ENCODE measurements at regions not wholly inside any gene's neighbourhood (a gene's known extent, or its start where the extent isn't known, plus 50 kb on each side); places are given as distances from the start of the nearest gene placed in this dataset.

DNA sequence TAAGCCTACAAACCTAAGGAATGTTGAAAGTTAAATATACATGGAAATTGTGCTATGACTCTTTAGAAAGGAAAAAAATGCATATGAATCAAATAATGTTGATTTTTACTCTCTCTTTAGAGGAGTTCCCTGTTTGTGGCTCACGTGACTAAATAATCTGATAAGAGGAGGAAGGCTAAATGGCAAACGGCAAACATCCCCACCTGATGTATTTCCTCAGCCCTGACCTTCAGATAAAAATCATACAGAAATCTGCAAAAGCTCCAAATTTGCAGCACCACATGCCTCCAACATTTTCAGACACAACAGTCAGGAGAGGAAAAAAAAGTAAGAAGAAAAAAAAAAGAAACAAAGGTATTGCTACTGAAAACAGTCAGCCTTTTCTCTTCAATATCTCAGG, 423.0 kb upstream of the PSMD7 start:
- ATAC-seq, result no peak
- no peak for TF ChIP-seq ARNTL (CRISPR knock-in tag; IDR thresholded peaks at IDR 0.05; ENCODE audit: borderline replicate concordance, low read depth)
- no peak for TF ChIP-seq CSRNP3 (CRISPR knock-in tag; IDR thresholded peaks at IDR 0.05)
- no peak for TF ChIP-seq GLIS3 (CRISPR knock-in tag; IDR thresholded peaks at IDR 0.05)
- no peak for TF ChIP-seq PPARA (CRISPR knock-in tag; IDR thresholded peaks at IDR 0.05; ENCODE audit: borderline replicate concordance)
- no peak for TF ChIP-seq ESRRG (CRISPR knock-in tag; IDR thresholded peaks at IDR 0.05)
- TF ChIP-seq ZFP30 (CRISPR knock-in tag; IDR thresholded peaks at IDR 0.05), result no peak
- TF ChIP-seq BACH2 (CRISPR knock-in tag; IDR thresholded peaks at IDR 0.05; ENCODE audit: borderline replicate concordance), result no peak
- TF ChIP-seq ISL1 (CRISPR knock-in tag; IDR thresholded peaks at IDR 0.05), result no peak
- TF ChIP-seq ZNF565 (CRISPR knock-in tag; conservative IDR thresholded peaks at IDR 0.05; ENCODE audit: low read depth), result no peak
- no peak for TF ChIP-seq CSDC2 (CRISPR knock-in tag; IDR thresholded peaks at IDR 0.05)
- no peak for TF ChIP-seq ZNF70 (CRISPR knock-in tag; IDR thresholded peaks at IDR 0.05)
- no peak for TF ChIP-seq RARB (CRISPR knock-in tag; IDR thresholded peaks at IDR 0.05)
- TF ChIP-seq CREB5 (CRISPR knock-in tag; IDR thresholded peaks at IDR 0.05; ENCODE audit: low read depth), result no peak
- TF ChIP-seq, protein P1, sequence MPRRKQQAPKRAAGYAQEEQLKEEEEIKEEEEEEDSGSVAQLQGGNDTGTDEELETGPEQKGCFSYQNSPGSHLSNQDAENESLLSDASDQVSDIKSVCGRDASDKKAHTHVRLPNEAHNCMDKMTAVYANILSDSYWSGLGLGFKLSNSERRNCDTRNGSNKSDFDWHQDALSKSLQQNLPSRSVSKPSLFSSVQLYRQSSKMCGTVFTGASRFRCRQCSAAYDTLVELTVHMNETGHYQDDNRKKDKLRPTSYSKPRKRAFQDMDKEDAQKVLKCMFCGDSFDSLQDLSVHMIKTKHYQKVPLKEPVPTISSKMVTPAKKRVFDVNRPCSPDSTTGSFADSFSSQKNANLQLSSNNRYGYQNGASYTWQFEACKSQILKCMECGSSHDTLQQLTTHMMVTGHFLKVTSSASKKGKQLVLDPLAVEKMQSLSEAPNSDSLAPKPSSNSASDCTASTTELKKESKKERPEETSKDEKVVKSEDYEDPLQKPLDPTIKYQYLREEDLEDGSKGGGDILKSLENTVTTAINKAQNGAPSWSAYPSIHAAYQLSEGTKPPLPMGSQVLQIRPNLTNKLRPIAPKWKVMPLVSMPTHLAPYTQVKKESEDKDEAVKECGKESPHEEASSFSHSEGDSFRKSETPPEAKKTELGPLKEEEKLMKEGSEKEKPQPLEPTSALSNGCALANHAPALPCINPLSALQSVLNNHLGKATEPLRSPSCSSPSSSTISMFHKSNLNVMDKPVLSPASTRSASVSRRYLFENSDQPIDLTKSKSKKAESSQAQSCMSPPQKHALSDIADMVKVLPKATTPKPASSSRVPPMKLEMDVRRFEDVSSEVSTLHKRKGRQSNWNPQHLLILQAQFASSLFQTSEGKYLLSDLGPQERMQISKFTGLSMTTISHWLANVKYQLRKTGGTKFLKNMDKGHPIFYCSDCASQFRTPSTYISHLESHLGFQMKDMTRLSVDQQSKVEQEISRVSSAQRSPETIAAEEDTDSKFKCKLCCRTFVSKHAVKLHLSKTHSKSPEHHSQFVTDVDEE (CRISPR knock-in tag; IDR thresholded peaks at IDR 0.05), result no peak
- TF ChIP-seq SNAI2 (CRISPR knock-in tag; IDR thresholded peaks at IDR 0.05), result no peak
- TF ChIP-seq OSR1 (CRISPR knock-in tag; IDR thresholded peaks at IDR 0.05), result no peak
- TF ChIP-seq ZFP3 (CRISPR knock-in tag; IDR thresholded peaks at IDR 0.05), result no peak

DNA sequence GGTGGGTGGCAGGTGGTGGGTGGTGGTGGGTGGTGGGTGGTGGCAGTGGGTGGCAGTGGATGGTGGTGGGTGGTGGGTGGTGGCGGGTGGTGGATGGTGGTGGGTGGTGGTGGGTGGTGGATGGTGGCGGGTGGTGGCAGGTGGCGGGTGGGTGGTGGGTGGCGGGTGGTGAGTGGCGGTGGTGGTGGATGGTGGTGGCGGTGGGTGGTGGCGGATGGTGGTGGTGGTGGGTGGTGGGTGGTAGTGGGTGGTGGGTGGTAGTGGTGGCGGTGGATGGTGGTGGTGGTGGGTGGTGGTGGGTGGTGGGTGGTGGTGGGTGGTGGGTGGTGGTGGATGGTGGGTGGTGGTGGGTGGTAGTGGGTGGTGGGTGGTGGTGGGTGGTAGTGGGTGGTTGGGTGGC, 423.8 kb upstream of the PSMD7 start:
- no peak for ATAC-seq
- no peak for TF ChIP-seq ESRRG (CRISPR knock-in tag; IDR thresholded peaks at IDR 0.05)

DNA sequence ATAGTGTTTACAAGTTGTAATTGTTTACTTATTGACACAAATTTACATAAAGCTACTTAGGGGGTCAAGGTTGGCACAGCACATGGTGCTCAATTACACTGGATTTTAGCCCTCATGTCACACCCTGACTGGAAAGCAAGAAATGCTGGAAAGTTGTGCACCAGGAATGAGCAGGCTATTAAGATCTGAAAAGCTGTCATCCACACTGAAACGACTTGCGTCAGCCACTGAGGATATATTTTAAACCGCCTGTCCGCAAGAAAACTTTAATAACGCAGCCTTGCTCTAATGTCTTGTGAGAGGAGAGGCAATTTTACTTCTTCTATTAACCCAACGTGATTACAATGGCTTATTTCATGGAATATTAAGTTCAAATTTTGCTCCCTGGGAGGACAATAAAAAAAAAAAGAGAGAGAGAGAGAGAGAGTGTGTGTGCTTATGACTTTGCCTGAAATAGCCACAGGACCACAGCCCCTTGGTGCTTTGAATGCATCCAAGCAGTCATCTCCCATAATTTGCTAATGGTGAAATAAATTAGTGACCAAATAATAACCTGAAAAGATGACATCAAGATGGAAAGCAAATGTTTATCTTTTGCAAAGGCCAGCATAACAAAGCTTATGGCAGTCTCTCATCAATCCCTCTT, 425.4 kb upstream of the PSMD7 start:
- TF ChIP-seq, protein P1 (CRISPR knock-in tag; IDR thresholded peaks at IDR 0.05), result no peak
- TF ChIP-seq BACH2 (CRISPR knock-in tag; IDR thresholded peaks at IDR 0.05; ENCODE audit: borderline replicate concordance), result no peak
- no peak for TF ChIP-seq ZFP3 (CRISPR knock-in tag; IDR thresholded peaks at IDR 0.05)
- TF ChIP-seq TOX (CRISPR knock-in tag; IDR thresholded peaks at IDR 0.05; ENCODE audit: borderline replicate concordance), result no peak
- no peak for TF ChIP-seq ESRRG (CRISPR knock-in tag; IDR thresholded peaks at IDR 0.05)
- no peak for TF ChIP-seq ZC3H10 (CRISPR knock-in tag; IDR thresholded peaks at IDR 0.05)
- TF ChIP-seq CSRNP3 (CRISPR knock-in tag; IDR thresholded peaks at IDR 0.05), result no peak
- TF ChIP-seq ZNF70 (CRISPR knock-in tag; IDR thresholded peaks at IDR 0.05), result no peak
- TF ChIP-seq CSDC2 (CRISPR knock-in tag; IDR thresholded peaks at IDR 0.05), result no peak
- TF ChIP-seq OSR1 (CRISPR knock-in tag; IDR thresholded peaks at IDR 0.05), result no peak
- TF ChIP-seq ISL1 (CRISPR knock-in tag; IDR thresholded peaks at IDR 0.05), result no peak
- no peak for TF ChIP-seq POU6F1 (CRISPR knock-in tag; IDR thresholded peaks at IDR 0.05; ENCODE audit: borderline replicate concordance, low read depth)
- TF ChIP-seq ZNF565 (CRISPR knock-in tag; conservative IDR thresholded peaks at IDR 0.05; ENCODE audit: low read depth), result no peak
- TF ChIP-seq RARB (CRISPR knock-in tag; IDR thresholded peaks at IDR 0.05), result no peak
- no peak for TF ChIP-seq TCF4 (CRISPR knock-in tag; IDR thresholded peaks at IDR 0.05; ENCODE audit: borderline replicate concordance)
- ATAC-seq, result no peak

All from SK-N-SH treated with all-trans-retinoic acid at 6 μM for 48 hours (cell line).